SK-N-SH (cell line): ENCODE measurements at regions not wholly inside any gene's neighbourhood (a gene's known extent, or its start where the extent isn't known, plus 50 kb on each side); places are given as distances from the start of the nearest gene placed in this dataset.
A peak's percentile ranks its signal among the peaks of the same experiment; 100 is the strongest.

Experiments used
- CTCF ChIA-PET: fragments of 300-600, 350-600 bp; formaldehyde crosslinking; extraction: SDS; loops from one replicate; lab custom pipeline; 2021; lab: Yijun Ruan, JAX
- POLR2A ChIA-PET: fragments of 350-600 bp; sonication (Branson Sonifier 250); formaldehyde crosslinking; extraction: SDS; loops from one replicate; lab custom pipeline; 2020; ENCODE audit warnings: antibody characterized with exemption, inconsistent platforms; lab: Yijun Ruan, JAX
- DNase-seq: peaks from one replicate; pipeline ENCODE4 v3.0.0; 2012
- H2AFZ ChIP-seq: fragments of 200-600 bp; sonication (generic); 2 replicates; pipeline ENCODE4 v1.8.1; 2016; ENCODE audit warnings: antibody characterized with exemption, mild to moderate bottlenecking, low read depth
- H3F3A ChIP-seq: fragments of 200-600 bp; sonication (generic); replicated peaks from 2 replicates; pipeline ENCODE3; 2016; ENCODE audit warnings: antibody characterized with exemption, mild to moderate bottlenecking; ENCODE audit not compliant: insufficient read depth
- H3K27ac ChIP-seq, 2 experiments: fragments of 200-500 bp in 1 of 2; fragments of 200-600 bp in 1 of 2; sonication (Bioruptor generic) in 1 of 2; sonication (generic), shearing (Covaris generic) in 1 of 2; 2 replicates each; pipeline versions ENCODE4 v1.5.1 to v1.6.1; 2014 to 2016; ENCODE audit warnings: low read depth in 2 of 2, inconsistent platforms in 1 of 2, low read length in 1 of 2, mild to moderate bottlenecking in 1 of 2, mixed read lengths in 1 of 2
- H3K27me3 ChIP-seq: fragments of 200-600 bp; sonication (generic), shearing (Covaris generic); 2 replicates; pipeline ENCODE4 v1.6.1; 2016; ENCODE audit warnings: mixed run types; ENCODE audit not compliant: insufficient read depth
- H3K36me3 ChIP-seq, 2 experiments: fragments of 200-500 bp in 1 of 2; fragments of 200-600 bp in 1 of 2; sonication (Bioruptor generic) in 1 of 2; sonication (generic) in 1 of 2; replicated peaks in 1 of 2; 2 replicates each; pipeline versions ENCODE3 to v1.5.1; 2014 to 2016; ENCODE audit warnings: low read length in 1 of 2, mild to moderate bottlenecking in 1 of 2; ENCODE audit not compliant: insufficient read depth in 2 of 2, control insufficient read depth in 1 of 2
- H3K4me1 ChIP-seq, 2 experiments: fragments of 200-500 bp in 1 of 2; fragments of 200-600 bp in 1 of 2; sonication (Bioruptor generic) in 1 of 2; sonication (generic), shearing (Covaris generic) in 1 of 2; 2 replicates each; pipeline versions ENCODE4 v1.5.1 to v1.6.1; 2014 to 2016; ENCODE audit warnings: low read depth in 1 of 2, low read length in 1 of 2, mixed run types in 1 of 2; ENCODE audit not compliant: insufficient read depth in 2 of 2, control insufficient read depth in 1 of 2
- H3K4me2 ChIP-seq: fragments of 200-600 bp; sonication (generic), shearing (Covaris generic); 2 replicates; pipeline ENCODE4 v1.6.1; 2017; ENCODE audit warnings: mixed run types
- H3K4me3 ChIP-seq, 2 experiments: fragments of 200-500 bp in 1 of 2; fragments of 200-600 bp in 1 of 2; sonication (Bioruptor generic) in 1 of 2; sonication (generic), shearing (Covaris generic) in 1 of 2; 2 replicates each; pipeline versions ENCODE4 v1.5.1 to v1.8.1; 2014 to 2016; ENCODE audit warnings: low read depth in 2 of 2, inconsistent platforms in 1 of 2, low read length in 1 of 2, mild to moderate bottlenecking in 1 of 2, mixed read lengths in 1 of 2, moderate library complexity in 1 of 2
- H3K79me2 ChIP-seq: fragments of 200-600 bp; sonication (generic); 2 replicates; pipeline ENCODE4 v1.8.1; 2017; ENCODE audit warnings: mild to moderate bottlenecking; ENCODE audit not compliant: insufficient read depth
- H3K9ac ChIP-seq: fragments of 200-600 bp; sonication (generic); 2 replicates; pipeline ENCODE4 v1.6.1; 2017; ENCODE audit warnings: mixed run types
- H3K9me2 ChIP-seq: fragments of 200-600 bp; sonication (generic); 2 replicates; pipeline ENCODE4 v1.6.1; 2017; ENCODE audit warnings: mixed run types
- H3K9me3 ChIP-seq: fragments of 200-600 bp; sonication (generic); 2 replicates; pipeline ENCODE4 v1.6.1; 2017; ENCODE audit warnings: mixed run types, mild to moderate bottlenecking, moderate library complexity
- H4K20me1 ChIP-seq: fragments of 200-600 bp; sonication (generic); 2 replicates; pipeline ENCODE4 v1.6.1; 2017; ENCODE audit warnings: mild to moderate bottlenecking, mixed run types; ENCODE audit not compliant: insufficient read depth
- CTCF ChIP-seq: fragments of 200-600 bp; sonication (generic); IDR thresholded peaks from 2 replicates; pipeline ENCODE4 v1.6.1; 2017; ENCODE audit warnings: antibody characterized with exemption, mild to moderate bottlenecking, moderate library complexity
- FOSL2 ChIP-seq: IDR thresholded peaks from 2 replicates; pipeline ENCODE4 v1.4.0; 2012; ENCODE audit warnings: low read depth, mild to moderate bottlenecking, moderate library complexity, borderline replicate concordance
- FOXJ3 ChIP-seq: sonication (generic); formaldehyde crosslinking; IDR thresholded peaks from 2 replicates; pipeline ENCODE4 v1.5.1; 2020; ENCODE audit warnings: mild to moderate bottlenecking, missing genetic modification reagents
- FOXM1 ChIP-seq: IDR thresholded peaks from 2 replicates; pipeline ENCODE4 v1.4.0; 2012; ENCODE audit warnings: low read depth, mild to moderate bottlenecking
- GABPA ChIP-seq: IDR thresholded peaks from 2 replicates; pipeline ENCODE4 v1.4.0; 2012; ENCODE audit warnings: low read depth, mild to moderate bottlenecking
- GATA2 ChIP-seq: sonication (generic); formaldehyde crosslinking; IDR thresholded peaks from 2 replicates; pipeline ENCODE4 v1.5.0; 2020; ENCODE audit warnings: mild to moderate bottlenecking, missing genetic modification reagents
- JUND ChIP-seq: IDR thresholded peaks from 2 replicates; pipeline ENCODE4 v1.4.0; 2012
- MAX ChIP-seq: IDR thresholded peaks from 2 replicates; pipeline ENCODE4 v1.4.0; 2012; ENCODE audit warnings: low read depth
- NRF1 ChIP-seq: IDR thresholded peaks from 2 replicates; pipeline ENCODE4 v1.6.1; 2012; ENCODE audit warnings: low read depth, mild to moderate bottlenecking, low read length
- PBX3 ChIP-seq: IDR thresholded peaks from 2 replicates; pipeline ENCODE4; 2012
- RAD21 ChIP-seq: IDR thresholded peaks from 2 replicates; pipeline ENCODE4 v1.6.1; 2012; ENCODE audit warnings: mild to moderate bottlenecking, low read length
- RXRA ChIP-seq: IDR thresholded peaks from 2 replicates; pipeline ENCODE4 v1.4.0; 2012; ENCODE audit warnings: low read depth, mild to moderate bottlenecking, borderline replicate concordance
- SIN3A ChIP-seq: IDR thresholded peaks from 2 replicates; pipeline ENCODE4 v1.6.1; 2012; ENCODE audit warnings: low read depth, mild to moderate bottlenecking, low read length, moderate library complexity, borderline replicate concordance
- TAF1 ChIP-seq: IDR thresholded peaks from 2 replicates; pipeline ENCODE4 v1.6.1; 2012; ENCODE audit warnings: low read depth, mild to moderate bottlenecking, low read length, moderate library complexity, borderline replicate concordance
- TCF12 ChIP-seq: IDR thresholded peaks from 2 replicates; pipeline ENCODE4 v1.4.0; 2012
- ZBTB33 ChIP-seq: IDR thresholded peaks from 2 replicates; pipeline ENCODE4 v1.4.0; 2012; ENCODE audit warnings: low read depth, borderline replicate concordance
- WGBS: methylation state at CpG from one replicate; pipeline ENCODE4 v1.1.6; 2017; ENCODE audit warnings: low lambda C conversion rate; 5-methylcytosine and 5-hydroxymethylcytosine counted together

- DNase-seq = no peak
- Histone ChIP-seq H3K9ac (no peak overlapping the region), H3K9me3 (no peaks in the 10 kb centered on the region), H2AFZ (no peak overlapping the region), H4K20me1 (no peaks in the 10 kb centered on the region), H3K27ac (no peak overlapping the region), H3K4me2 (no peak overlapping the region), H3K4me1 (no peaks in the 10 kb centered on the region), H3K9me2 (no peaks in the 10 kb centered on the region; the same call in 1 of the 2 replicates), H3K36me3 (no peaks in the 10 kb centered on the region), H3K4me3 (no peak overlapping the region), H3K79me2 (no peaks in the 10 kb centered on the region), H3F3A (no peaks in the 10 kb centered on the region), H3K27me3 (no peaks in the 10 kb centered on the region)
- no peak for TF ChIP-seq SIN3A
- no peak for TF ChIP-seq RAD21
- TF ChIP-seq RXRA = no peak
- no peak for TF ChIP-seq FOXJ3
- TF ChIP-seq FOSL2 = no peak
- no peak for TF ChIP-seq MAX
- TF ChIP-seq PBX3 = no peak
- TF ChIP-seq GATA2 (CRISPR knock-in tag) = no peak
- ChIA-PET POLR2A (no interaction called here), CTCF (interaction anchor here (1.2 kb wide), 1 partner anchor 23 kb away, joined by 3 read pairs; no protein-coding TSS in a partner anchor)
- WGBS = 61% methylated on average over 3 of the region's 3 CpGs
Observed at GRCh38 chr1:79117376-79117775, 110.8 kb upstream of the ADGRL4 start.

GRCh38 chr1:79113836-79114235 lies 107.3 kb upstream of the ADGRL4 start:
- WGBS = 67% methylated on average over 5 of the region's 5 CpGs
- H3K79me2 ChIP-seq = no peaks in the 10 kb centered on the region
- H3K4me1 ChIP-seq = peaks cover 0 to 3% of the 10 kb centered on the region in 2 experiments; a peak in 1 of 4 replicates
- H3K4me2 ChIP-seq = no peak overlapping the region
- no peaks in the 10 kb centered on the region for H4K20me1 ChIP-seq
- H3K36me3 ChIP-seq = no peaks in the 10 kb centered on the region
- H3F3A ChIP-seq = no peaks in the 10 kb centered on the region
- no peak overlapping the region for H3K27ac ChIP-seq
- H3K9ac ChIP-seq = no peak overlapping the region
- no peak overlapping the region for H2AFZ ChIP-seq
- ChIA-PET POLR2A (no interaction called here), CTCF (no interaction called here)
- H3K27me3 ChIP-seq = no peaks in the 10 kb centered on the region
- no peaks in the 10 kb centered on the region for H3K9me2 ChIP-seq
- TF ChIP-seq NRF1 (no peak), PBX3 (no peak), JUND (no peak)
- H3K9me3 ChIP-seq = no peaks in the 10 kb centered on the region
- no peak for DNase-seq
- H3K4me3 ChIP-seq = no peak overlapping the region

GRCh38 chr1:79110749-79111148 lies 104.2 kb upstream of the ADGRL4 start:
- POLR2A ChIA-PET = no interaction called here
- DNase-seq = no peak
- TF ChIP-seq CTCF (no peak), TCF12 (no peak), RAD21 (no peak), GABPA (no peak), ZBTB33 (no peak), FOXM1 (no peak), TAF1 (no peak)

More at GRCh38 chr1:79110749-79111148, 104.2 kb upstream of the ADGRL4 start:
- H2AFZ ChIP-seq = peak overlapping the region; percentile 11; the same call in 1 of the 2 replicates
- H3K9me3 ChIP-seq = no peaks in the 10 kb centered on the region
- H3K9ac ChIP-seq = no peak overlapping the region
- H3K9me2 ChIP-seq = no peaks in the 10 kb centered on the region
- no peak overlapping the region for H3K4me3 ChIP-seq
- no peaks in the 10 kb centered on the region for H3F3A ChIP-seq
- no peak overlapping the region for H3K4me2 ChIP-seq
- H3K36me3 ChIP-seq = no peaks in the 10 kb centered on the region
- no peaks in the 10 kb centered on the region for H4K20me1 ChIP-seq
- H3K79me2 ChIP-seq = no peaks in the 10 kb centered on the region
- peaks cover 0 to 3% of the 10 kb centered on the region in 2 experiments; a peak in 1 of 4 replicates for H3K4me1 ChIP-seq
- CTCF ChIA-PET = interaction anchor here (1.3 kb wide), 1 partner anchor 493 kb away, joined by 3 read pairs; no protein-coding TSS in a partner anchor
- no peaks in the 10 kb centered on the region for H3K27me3 ChIP-seq
- no peak overlapping the region for H3K27ac ChIP-seq
